GM18951 (cell line): ENCODE measurements at regions not wholly inside any gene's neighbourhood (a gene's known extent, or its start where the extent isn't known, plus 50 kb on each side); places are given as distances from the start of the nearest gene placed in this dataset.
"Not testable (repeated sequence)": the region's sequence is repeated elsewhere in the genome, so short reads cannot be mapped to it uniquely, and the experiment has no call there.

ENCODE experiments used
- POLR2A ChIP-seq: IDR thresholded peaks from 4 replicates; pipeline ENCODE4 v1.6.1; 2011; ENCODE audit warnings: mild to moderate bottlenecking; ENCODE audit not compliant: insufficient read length, insufficient read depth; ENCODE audit errors: extremely low read depth
- in situ Hi-C: fragments of 300-500 bp; cut with MboI; formaldehyde crosslinking; loops from one replicate; pipeline ENCODE4 v1.12.0; 2022; ENCODE audit warnings: low sequenced_read_pairs, mixed read lengths, inconsistent platforms; ENCODE audit not compliant: unreplicated experiment

DNA sequence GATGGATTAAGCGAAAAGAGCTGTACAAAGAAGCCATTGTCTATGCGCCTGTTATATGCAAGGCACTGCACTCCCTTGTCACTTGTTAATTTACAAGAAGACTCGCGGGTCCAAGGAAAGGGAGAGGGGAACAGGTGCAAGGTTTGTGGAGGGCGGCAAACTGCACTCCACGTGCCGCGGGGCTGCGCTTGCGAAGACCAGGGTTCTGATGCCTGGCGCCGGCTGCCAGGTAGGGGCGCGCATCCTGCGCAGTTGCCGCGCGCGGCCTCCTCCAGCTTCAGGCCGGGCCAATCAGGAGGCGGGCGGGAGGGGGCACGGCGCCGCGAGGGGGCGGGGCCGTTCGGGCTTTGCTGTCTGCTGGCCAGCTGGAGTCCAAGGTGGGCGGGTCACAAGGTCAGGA lies 140.6 kb upstream of the PALS2 start:
- no peak for TF ChIP-seq POLR2A
- in situ Hi-C loops, result no loop called here

DNA sequence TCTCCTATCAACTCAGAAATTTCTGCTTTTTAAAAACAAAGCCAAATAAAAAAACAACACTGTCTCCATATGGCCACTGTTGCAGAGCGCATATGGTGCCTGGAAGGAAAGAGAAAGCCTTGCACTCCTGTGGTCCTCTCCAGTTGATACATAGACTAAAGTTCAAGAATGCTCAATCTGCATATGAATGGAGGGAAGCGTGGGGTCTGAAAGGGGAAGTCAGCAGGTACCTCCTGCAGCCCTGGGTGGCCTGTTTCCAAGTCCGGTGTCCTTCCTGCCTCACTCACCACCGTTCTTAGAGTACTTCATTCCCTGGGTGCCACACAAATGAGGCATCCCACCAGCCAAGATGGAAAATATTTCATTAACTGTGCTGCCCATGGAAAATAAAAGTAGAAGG lies 138.3 kb upstream of the PALS2 start:
- TF ChIP-seq POLR2A, result no peak
- in situ Hi-C loops, result no loop called here

DNA sequence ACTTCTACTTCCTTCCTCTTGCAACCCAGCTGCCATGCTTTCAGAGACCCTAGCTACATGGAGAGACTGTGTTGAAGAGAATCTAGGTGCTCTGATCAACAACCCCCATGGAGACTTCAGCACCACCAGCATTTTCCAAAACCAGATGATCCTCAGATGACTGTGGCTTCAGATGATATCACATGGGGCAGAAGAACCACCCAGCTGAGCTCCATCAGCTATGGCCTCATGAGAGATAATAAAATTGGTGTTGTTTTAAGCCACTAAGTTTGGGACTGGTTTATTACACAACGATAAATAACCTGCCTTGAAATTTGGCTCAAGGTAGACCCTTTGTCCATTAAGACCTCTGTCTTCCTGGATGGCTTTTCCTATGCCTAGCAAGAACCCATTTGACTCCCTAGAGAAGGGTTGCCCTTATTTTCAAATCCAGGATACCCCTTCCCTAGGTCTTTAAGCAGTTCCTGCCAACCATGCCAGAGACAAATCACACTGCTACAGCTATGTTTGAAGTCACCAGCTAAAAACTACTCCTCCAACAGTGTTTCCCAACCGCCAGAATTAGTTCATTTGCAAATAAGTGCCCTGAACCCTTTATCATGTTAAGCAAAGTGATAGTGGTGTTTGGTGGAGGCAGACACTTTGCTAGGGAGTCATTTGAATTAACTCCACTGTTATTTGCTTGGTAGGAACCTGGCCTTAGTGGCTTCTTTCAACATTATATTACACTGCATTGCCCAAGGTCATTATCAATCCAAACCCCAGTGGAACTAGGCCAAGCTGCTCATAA lies 136.9 kb upstream of the PALS2 start:
- in situ Hi-C loops, result no loop called here
- TF ChIP-seq POLR2A, result no peak

DNA sequence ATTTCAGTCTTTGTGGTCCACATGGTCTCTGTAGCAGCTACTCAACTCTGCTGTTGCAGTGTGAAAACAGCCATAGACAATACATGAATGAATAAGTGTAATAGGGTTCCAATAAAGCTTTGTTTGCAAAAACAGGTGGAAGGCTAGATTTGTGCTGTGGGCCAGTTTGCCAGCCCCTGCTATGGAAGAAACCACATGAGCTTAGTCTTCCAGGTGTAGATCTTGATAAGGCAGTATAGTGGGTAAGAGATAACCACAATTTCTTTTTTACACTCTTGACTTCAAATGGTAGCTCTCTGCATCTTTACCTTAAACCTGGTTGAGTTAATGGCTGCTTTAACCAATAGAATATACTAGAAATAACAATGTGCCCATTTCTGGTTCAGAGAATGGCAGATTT lies 135.0 kb upstream of the PALS2 start:
- no peak for TF ChIP-seq POLR2A
- in situ Hi-C loops, result no loop called here

DNA sequence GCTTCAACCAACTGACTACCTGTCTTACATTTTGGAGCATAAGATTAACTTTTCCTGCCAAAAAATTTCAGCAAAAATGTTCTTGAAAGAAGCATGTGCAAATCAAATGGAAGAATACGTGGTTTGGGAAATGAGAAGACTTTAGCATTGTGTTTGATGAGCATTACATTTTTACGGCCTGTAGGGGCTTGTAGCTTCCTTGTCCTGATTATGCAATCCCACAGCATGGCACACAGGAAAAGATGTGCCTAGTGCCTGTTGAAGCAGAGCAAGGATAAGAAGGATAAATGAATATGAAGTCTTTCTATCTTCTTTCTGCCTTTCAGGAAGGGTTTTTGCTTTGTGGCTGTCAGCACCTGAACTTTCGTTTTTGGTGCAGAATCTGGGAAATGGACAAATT lies 134.1 kb upstream of the PALS2 start:
- in situ Hi-C loops, result not testable (repeated sequence)

DNA sequence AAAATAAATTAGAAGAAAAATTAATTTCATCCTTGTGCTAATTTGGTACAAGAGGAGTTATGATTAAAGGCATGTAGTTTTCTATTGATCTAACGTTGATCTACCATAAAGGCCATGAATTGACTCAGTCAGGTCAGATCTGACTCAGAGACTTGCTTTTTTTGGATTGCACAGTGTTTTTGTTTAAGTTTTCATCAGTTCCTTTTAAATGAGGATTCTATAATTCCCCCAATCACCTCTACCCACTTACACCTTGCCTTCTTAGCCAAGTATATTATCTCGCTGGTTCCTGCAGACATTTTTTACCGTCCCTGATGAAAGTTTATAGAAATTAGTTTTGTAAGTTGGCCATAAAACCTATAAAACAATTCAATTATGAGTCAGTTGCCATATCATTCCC lies 132.4 kb upstream of the PALS2 start:
- no peak for TF ChIP-seq POLR2A

DNA sequence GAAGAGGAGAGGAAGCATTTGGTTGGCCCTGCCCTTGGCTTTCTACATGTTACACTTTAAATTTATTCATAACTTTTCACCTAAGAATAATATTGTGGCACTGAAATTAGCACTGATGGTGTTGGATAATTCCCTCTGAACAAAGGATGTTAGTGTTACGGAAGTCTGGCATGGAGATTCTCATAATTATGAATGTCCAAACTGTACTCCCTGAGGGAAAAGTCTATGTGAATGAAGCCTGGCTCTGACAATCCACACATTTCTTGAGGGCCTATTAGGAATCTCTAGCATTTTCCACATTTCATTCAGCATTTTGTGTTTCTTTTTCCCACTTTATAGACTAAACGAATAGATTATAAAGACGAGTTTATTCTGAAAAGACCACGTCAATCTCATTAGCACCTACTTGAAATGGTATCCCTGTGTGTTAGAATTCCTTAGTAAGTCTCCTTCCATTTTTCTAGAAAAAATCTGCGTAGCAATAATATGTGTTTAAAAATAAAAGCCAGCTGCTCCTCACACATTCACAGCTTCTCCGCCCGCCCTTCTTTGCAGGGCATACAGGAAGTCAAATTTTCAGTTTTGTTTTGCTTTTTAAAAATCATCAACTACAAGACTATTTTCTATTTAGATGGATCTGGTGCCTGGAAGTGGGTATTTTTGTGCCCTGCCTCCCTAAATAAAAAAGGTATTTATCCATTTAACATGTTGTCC lies 131.8 kb upstream of the PALS2 start:
- TF ChIP-seq POLR2A, result no peak
- in situ Hi-C loops, result no loop called here

More for the DNA sequence above, 132.4 kb upstream of the PALS2 start:
- in situ Hi-C loops, result no loop called here

DNA sequence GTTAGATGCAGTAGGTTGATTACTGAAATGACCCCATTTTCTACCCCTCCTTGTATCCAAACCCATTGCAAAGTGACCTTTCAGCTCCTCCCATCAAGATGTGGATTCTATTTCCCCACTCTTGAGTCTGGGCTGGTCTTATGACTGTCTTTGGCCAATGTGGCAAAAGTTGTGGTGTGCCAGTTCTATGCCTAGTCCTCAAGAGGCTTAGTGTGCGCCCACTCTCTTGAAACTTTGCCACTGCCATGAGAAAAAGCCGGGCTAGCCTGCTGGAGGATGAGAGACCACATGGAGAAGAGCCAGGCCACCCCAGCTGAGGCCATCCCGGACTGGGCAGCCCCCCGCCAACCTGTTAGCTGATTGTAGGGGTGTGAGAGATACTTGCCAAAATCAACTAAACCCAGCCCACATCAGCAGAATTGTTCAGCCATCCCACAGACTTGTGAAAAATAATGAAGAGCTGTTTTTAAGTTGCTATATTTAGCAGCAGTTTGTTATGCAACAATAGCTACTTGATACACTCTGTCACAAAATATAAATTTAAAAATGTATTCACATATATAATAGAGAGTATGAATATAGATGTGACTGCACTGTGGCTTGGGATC lies 131.0 kb upstream of the PALS2 start:
- TF ChIP-seq POLR2A, result no peak
- in situ Hi-C loops, result no loop called here

DNA sequence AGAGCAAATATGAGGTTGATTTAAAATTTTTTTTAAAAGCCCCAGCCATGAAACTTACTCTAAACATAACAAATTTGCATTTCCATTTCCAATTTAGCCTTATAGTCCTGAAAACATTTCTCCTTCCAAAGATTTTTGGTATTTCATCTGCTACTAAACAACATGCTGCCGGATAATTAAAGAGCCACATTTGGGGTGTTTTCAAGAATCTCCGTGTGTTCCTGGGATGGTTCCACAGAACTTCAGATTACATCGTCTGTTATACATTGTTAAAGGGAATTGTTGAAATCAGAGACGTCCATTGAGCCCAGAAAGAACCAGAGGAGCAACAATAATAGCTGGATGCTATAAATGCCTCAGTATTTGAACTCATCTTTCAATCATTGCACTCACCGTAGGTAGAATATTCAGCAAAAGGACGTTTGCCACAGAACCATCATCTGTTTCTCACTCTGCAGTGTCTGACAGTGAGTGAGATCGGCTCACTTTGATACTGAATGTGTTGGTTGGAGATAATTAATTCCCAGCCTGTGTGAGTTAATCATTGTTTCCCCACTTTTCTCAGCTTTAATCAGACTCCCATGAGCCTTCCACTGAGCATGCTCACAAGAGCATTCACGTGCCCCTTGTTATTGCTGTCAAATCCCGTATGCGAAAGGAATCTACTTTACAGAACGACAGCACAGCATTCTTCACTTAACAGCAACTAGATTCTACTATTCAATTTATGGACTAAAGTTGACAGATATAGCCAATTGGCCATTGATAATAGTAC lies 128.4 kb upstream of the PALS2 start:
- TF ChIP-seq POLR2A, result no peak
- in situ Hi-C loops, result no loop called here

DNA sequence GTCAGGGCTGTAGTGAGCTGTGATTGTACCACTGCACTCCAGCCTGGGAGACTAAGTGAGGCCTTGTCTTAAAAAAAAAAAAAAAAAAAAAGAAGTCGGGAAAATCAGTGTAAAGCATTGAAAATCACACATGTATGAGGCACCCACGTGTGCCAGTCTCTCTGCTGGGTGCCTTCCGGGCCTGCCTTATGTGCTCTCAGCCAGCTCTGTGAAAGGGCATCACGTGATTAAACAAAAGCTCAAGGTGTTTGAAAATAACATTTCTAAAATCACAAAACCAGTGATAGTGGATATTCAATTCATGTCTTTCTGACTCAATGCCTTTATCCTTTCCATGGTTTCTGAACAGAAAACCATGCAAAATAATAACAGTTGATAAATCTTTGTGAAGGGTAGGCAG lies 125.2 kb upstream of the PALS2 start:
- no peak for TF ChIP-seq POLR2A
- in situ Hi-C loops, result no loop called here

DNA sequence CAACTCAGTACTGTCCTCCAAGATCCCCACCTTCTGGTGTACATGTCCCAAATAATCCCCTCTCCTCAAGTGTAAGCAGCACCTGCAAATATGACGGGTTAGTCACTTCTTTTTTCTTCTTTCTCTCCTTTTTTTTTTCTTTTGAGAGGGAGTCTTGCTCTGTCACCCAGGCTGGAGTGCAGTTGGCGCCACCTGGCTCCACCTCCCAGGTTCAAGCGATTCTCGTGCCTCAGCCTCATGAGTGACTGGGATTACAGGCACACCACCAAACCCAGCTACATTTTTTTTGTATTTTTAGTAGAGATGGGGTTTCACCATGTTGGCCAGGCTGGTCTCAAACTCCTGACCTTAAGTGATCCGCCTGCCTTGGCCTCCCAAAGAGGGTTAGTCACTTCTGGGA lies 123.8 kb upstream of the PALS2 start:
- in situ Hi-C loops, result not testable (repeated sequence)

DNA sequence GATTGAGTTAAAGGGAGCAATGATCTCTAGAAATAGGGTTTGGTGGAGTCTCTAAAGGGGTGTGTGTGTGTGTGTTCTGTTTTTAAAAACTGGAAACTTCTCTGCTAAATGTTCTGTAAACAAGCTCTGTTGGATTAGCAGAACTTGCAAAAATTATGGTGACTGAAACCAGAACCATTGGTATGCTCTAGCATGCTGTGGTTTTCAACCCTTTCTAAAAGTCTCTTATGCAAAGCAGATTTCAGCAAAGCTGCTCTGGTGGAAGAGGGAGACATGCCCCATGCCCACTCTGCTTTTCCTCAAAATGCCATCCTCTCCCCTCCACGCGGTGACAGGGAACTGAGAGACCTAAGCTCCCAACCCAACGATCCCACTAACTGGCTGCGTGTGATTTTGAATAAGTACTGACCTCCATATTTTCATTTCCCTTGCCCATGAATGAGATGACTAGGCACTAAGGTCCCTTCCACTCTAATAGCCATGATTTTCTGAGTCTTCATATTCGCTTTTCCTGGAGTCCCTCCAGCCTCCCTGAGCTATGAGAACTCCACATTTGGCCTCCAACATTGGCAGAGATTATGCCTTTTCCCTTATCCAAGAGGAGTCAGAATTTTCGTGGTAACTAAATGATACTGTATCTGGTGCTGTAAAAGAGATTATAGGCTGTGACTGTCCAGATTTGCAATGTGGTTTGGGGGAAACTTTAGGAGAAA lies 117.3 kb upstream of the PALS2 start:
- no peak for TF ChIP-seq POLR2A
- in situ Hi-C loops, result no loop called here
